NCI-H1417 (cell line): ENCODE measurements at regions not wholly inside any gene's neighbourhood (a gene's known extent, or its start where the extent isn't known, plus 50 kb on each side); places are given as distances from the start of the nearest gene placed in this dataset.

ENCODE experiments used
- DNase-seq, 3 experiments: peaks; one replicate each; lab custom pipeline; 2025; lab: John Stamatoyannopoulos, UW

DNA sequence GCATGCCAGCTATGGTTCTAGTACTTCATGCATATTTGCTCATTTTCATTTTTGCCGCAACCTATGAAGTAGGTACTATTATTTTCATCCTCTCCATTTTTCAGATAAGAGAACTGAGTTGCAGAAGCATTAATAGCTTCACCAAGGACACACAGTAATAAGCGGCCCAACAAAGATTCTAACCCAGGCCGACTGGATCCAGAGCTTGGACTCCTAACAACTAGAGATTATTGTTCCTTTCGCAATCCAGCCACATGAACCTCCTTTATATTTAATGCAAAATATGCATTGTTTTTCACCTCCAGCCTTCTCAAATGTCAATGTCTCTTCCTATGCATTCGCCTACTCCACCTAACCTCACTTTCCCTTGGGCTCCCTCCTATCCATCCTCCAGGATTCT is 148.3 kb downstream of the CCDC34 start:
- DNase-seq: no peak

GRCh38 chr11:27213232-27213660 is 149.8 kb downstream of the CCDC34 start:
- DNase-seq: peak in 1 of 3 experiments; percentile 46

DNA sequence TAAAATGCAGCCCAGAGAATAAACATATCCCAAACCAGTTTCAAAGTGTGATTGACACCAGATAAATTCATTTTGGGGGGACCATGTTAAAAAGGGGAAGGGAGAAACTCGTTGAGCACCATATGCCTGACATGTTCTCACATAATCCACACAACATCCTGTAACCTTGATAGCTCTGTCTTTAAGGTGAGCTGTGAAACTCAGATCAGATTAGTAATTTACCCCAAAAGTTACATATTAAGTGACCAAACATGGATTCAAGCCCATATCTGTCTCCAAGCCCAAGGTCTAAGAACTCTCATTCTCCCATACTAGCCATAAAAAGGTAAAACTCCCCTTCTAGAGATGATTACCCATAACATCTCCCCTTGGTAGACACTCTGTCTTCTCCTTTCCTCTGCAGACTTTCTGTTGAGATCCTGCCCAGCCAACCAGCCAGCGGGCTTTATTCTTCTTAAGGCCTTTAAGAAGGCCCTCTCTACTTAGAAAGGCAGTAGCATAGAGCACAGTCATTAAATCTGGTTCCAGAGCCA is 150.7 kb downstream of the CCDC34 start:
- DNase-seq: no peak

- peak in 2 of 3 experiments; percentile 8 to 16 for DNase-seq
These were observed 151.5 kb downstream of the CCDC34 start for GRCh38 chr11:27211370-27212127.

- peak in 1 of 3 experiments; percentile 36 for DNase-seq
These were observed 152.5 kb downstream of the CCDC34 start for GRCh38 chr11:27210531-27210930.

DNA sequence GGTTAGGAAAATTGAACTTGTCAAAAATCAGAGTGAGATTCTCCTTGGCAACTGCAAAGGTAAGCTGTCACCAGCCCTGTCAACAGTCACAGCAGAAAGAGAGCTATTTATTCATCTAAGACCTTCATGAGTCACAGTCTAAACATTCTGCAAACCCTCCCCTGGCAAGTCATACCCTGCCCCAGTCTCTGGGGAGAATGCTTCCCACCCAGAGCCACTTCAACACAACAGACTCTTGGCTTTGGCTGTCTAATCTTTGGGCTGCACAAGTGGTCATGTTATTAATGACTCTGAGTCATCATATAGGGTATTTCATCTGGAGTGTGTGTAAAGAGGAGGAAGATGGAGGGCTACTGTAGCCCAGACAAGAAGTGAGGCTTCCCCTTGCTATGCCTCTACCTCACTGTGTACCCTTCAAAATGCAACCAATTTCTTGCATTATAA is 153.4 kb downstream of the CCDC34 start:
- DNase-seq: peak; percentile 7 to 75 (median 66)

GRCh38 chr11:27208846-27209245 is 154.2 kb downstream of the CCDC34 start:
- DNase-seq: no peak

DNA sequence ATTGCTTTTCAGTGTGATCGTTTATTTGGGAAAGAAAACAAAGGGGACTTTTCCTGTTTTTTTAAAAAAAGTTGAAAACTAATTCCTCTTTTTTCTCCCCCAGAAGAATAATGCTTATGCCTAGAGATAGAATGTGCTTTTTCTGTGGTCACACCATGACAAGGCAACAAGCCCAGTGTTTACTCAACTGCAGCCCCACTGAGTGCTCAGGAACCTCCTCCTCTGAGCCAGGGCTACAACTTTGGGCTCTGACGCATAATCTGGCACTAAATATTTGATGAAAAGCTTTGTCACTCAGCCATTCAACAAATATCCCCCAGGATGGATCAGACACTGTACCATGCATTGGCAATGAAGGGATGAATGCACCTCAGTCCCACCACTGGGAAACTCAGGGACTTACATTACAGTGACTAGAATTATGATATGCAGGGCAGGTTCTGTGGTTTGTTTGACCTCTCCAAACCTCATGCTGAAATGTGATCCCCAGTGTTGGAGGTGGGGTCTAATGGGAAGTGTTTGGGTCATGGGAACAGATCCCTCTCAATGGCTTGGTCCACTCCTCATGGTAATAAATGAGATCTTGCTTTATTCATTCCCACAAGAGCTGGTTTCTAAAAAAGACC is 155.9 kb downstream of the CCDC34 start:
- no peak for DNase-seq

DNA sequence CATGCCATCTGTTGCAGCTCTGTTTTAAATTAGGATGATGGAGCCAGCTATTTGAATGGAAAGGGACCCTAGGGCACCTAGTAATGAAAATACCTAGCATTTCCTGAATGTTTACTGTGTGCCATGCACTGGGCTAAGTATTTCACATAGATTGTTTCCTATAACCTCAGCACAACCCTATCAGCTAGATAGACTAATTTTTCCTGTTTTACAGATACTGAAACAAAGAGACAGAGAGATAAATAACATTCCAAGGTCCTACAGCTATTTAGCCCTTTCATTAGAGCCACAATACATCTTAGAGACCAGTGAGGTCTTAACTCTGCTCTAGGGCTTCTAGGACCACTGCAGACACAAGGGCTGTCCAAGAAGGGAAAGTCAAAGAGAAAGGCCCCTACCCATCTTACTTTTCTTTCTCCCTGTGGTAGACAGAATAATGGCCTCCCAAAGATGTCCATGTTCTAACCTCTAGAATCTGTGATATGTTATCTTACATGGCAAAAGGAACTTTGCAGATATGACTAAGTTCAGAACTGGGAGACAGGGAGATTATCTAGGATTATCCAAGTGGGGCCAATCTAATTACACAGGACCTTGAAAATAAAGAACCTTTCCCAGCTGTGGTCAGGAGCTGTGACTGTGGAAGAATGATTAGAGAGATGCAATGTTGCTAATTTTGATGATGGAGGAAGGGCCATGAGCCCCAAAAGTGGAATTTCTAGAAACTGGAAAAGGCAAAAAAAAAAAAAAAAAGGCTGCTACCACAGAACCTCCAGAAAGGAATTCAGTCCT is 157.0 kb downstream of the CCDC34 start:
- DNase-seq: no peak

- no peak for DNase-seq
These were observed 157.8 kb downstream of the CCDC34 start for GRCh38 chr11:27205250-27205649.

- DNase-seq: no peak
These were observed 158.5 kb downstream of the CCDC34 start for GRCh38 chr11:27204529-27204928.

- no peak for DNase-seq
These were observed 159.9 kb downstream of the CCDC34 start for GRCh38 chr11:27203077-27203647.

GRCh38 chr11:27201454-27202302 is 161.1 kb downstream of the BBOX1 start:
- DNase-seq: peak; percentile 80 to 96 (median 87)

DNA sequence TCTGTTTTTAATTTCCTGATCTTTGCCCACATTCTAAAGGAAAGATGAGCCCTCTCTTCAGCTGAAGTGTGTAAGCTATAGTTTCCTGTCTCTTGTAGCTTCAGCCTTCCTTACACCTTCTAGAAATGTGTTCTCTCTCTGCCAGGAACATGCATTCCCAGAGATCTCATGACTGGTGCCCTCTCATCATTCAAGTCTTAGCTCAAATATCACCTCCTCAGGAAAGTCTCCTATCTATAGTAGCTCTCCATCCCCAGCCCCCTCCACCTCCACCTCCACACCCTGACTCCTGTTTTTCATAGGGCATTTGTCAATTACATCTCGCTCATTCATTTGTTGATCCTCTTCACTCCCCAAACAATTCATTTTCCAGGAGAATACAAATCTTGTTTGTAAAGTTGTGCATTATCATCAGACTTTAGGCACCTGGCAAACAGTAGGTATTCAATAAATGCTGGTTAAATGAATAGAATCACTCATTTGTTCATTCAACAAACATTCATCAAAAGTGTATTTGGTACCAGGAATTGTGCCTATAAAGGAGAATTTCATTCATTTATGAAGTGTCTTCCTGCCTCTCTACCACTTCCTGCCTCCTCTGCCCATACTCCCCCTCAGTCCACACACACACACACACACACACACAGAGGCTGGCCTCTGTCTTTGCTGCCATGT is 160.3 kb downstream of the BBOX1 start:
- DNase-seq: peak in 1 of 3 experiments; percentile 41

DNA sequence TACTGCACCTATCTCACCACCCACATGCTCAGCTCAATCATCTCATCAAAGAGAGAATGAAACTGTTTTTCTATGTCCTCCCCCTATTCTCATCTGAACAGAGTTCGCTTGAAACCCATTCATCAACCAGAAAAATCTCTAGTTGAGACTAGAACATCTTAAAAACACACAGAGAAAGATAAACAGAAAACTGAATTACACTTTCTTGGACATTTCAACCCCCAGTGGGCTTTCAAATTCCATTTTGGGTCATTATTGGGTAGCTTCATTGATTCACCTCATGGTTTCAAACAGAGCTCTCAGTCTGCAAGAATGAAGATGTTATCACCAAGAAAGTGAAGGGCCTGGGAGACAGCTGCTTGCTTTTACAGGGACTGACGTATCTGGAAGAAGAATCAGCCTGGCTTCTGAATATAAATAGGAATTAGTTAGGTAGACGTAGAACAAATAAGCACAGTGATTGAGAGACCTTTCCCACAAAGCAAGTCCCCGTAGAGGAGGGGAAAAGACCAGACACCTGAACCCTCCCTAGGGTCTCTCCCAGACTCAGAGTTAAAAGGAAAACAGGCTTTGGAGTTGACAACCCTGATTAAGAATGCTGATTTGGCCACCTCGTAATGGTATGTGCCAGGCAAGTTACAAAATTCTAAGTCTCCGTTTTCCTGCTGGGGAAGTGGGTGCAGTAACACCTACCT is 155.7 kb downstream of the BBOX1 start:
- no peak for DNase-seq

- no peak for DNase-seq
These were observed 155.2 kb downstream of the BBOX1 start for GRCh38 chr11:27195837-27196202.

- DNase-seq: no peak
These were observed 154.4 kb downstream of the BBOX1 start for GRCh38 chr11:27194976-27195375.

GRCh38 chr11:27193434-27194225 is 153.0 kb downstream of the BBOX1 start:
- no peak for DNase-seq

DNA sequence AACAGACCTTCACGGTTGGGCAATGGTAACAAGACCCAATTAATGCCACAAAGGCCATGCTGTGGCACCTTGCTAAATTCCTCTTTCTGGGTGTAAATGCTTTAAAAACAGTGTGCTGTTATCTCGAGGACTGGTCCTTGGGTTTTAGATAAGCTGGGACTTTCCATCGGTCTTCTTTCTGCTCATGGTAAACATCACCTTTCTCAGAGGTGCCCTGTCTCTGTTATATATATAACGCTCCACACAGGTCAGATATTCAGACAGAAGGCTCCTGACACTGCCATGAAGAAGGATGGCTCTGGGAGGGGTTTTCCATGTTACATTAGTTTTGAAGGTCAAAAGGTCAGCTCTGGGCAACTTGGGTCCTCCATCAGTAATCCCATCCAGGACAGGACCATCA is 151.6 kb downstream of the BBOX1 start:
- DNase-seq: no peak
